Caco-2 (cell line): ENCODE measurements at regions not wholly inside any gene's neighbourhood (a gene's known extent, or its start where the extent isn't known, plus 50 kb on each side); places are given as distances from the start of the nearest gene placed in this dataset.

Source experiments
- BruUV-seq: library from RNA; stranded (reverse); fragments of 400-500 nt; replicated peaks from 2 replicates; lab custom pipeline; 2021; lab: Mats Ljungman, UMichigan
- CTCF ChIA-PET: fragments of 300-600 bp; sonication (Branson Sonifier 250); formaldehyde crosslinking; loops from one replicate; lab custom pipeline; 2022; ENCODE audit warnings: antibody characterized with exemption; lab: Charles Lee
- POLR2A ChIA-PET: fragments of 300-600 bp; sonication (Branson Sonifier 250); formaldehyde crosslinking; loops from one replicate; lab custom pipeline; 2022; ENCODE audit warnings: antibody characterized with exemption; lab: Charles Lee
- DNase-seq, 2 experiments: peaks; one replicate each; pipeline versions ENCODE4 v3.0.0 to v3.0.0-alpha.2; 2020 to 2022
- H3K27me3 ChIP-seq: replicated peaks from 2 replicates; pipeline ENCODE4 v1.6.0; 2011; ENCODE audit warnings: low read length; ENCODE audit not compliant: control insufficient read depth, insufficient read depth
- H3K36me3 ChIP-seq: 2 replicates; pipeline ENCODE4 v1.5.1; 2011; ENCODE audit warnings: low read length; ENCODE audit not compliant: control insufficient read depth, insufficient read depth
- H3K4me1 ChIP-seq: fragments of 250-450 bp; sonication (Bioruptor Pico); 2 replicates; pipeline ENCODE4 v1.5.1; 2020; ENCODE audit warnings: mild to moderate bottlenecking
- H3K4me3 ChIP-seq: 2 replicates; pipeline ENCODE4 v1.5.1; 2011; ENCODE audit warnings: low read depth, mild to moderate bottlenecking, control low read depth, low read length
- H3K9me3 ChIP-seq: fragments of 250-450 bp; sonication (Bioruptor Pico); 2 replicates; pipeline ENCODE4 v1.5.1; 2020; ENCODE audit warnings: mild to moderate bottlenecking, moderate library complexity
- H3K27ac Mint-ChIP-seq: one replicate; pipeline ENCODE4 v1.8.0; 2022; ENCODE audit warnings: mixed read lengths; ENCODE audit not compliant: unreplicated experiment
- H3K27me3 Mint-ChIP-seq: one replicate; pipeline ENCODE4 v1.8.0; 2022; ENCODE audit warnings: mixed read lengths; ENCODE audit not compliant: insufficient read depth, unreplicated experiment
- H3K36me3 Mint-ChIP-seq: one replicate; pipeline ENCODE4 v1.8.0; 2022; ENCODE audit warnings: mild to moderate bottlenecking, mixed read lengths; ENCODE audit not compliant: insufficient read depth, unreplicated experiment
- H3K4me1 Mint-ChIP-seq: one replicate; pipeline ENCODE4 v1.8.0; 2022; ENCODE audit warnings: low read depth, mixed read lengths; ENCODE audit not compliant: unreplicated experiment
- H3K4me3 Mint-ChIP-seq: one replicate; pipeline ENCODE4 v1.8.0; 2022; ENCODE audit warnings: mild to moderate bottlenecking, moderate library complexity, mixed read lengths; ENCODE audit not compliant: unreplicated experiment
- H3K9me3 Mint-ChIP-seq: one replicate; pipeline ENCODE4 v1.8.0; 2022; ENCODE audit warnings: mixed read lengths; ENCODE audit not compliant: unreplicated experiment
- CTCF ChIP-seq, 2 experiments: fragments of 200-600 bp in 1 of 2; IDR thresholded peaks; 1 replicate in 1 of 2; 2 replicates in 1 of 2; pipeline versions ENCODE4 v1.5.1 to v1.8.0; 2011 to 2022; ENCODE audit warnings: antibody characterized with exemption in 1 of 2, control low read depth in 1 of 2, inconsistent platforms in 1 of 2, low read depth in 1 of 2, low read length in 1 of 2, mild to moderate bottlenecking in 1 of 2, moderate library complexity in 1 of 2; ENCODE audit not compliant: insufficient read depth in 1 of 2, severe bottlenecking in 1 of 2, unreplicated experiment in 1 of 2
- intact Hi-C: fragments of 100-400 bp; cut with micrococcal nuclease; formaldehyde crosslinking; loops from one replicate; pipeline ENCODE4 v1.10.0; 2022; ENCODE audit not compliant: unreplicated experiment

GRCh38 chr6:74510878-74511277 lies 695.0 kb downstream of the COL12A1 start:
- H3K9me3 Mint-ChIP-seq = peaks cover 25% of the 10 kb centered on the region
- no TSS peak for BruUV-seq
- no peaks in the 10 kb centered on the region for H3K4me1 Mint-ChIP-seq

DNA sequence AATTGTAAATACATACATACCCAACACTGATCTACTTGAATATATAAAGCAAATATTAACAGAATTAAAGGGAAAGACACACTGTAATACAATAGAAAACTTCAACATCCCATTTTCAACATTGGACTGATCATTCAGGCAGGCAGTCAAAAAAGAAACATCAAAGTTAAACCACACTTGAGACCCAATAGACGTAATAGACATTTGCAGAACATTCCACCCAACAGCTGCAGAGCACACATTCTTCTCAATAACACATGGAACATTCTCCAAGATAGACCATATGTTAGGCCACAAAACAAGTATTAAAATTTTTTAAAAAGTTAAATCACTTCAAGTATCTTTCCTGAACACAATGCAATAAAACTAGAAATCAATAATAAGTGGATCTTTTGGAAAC lies 698.2 kb downstream of the COL12A1 start:
- ChIA-PET CTCF (no interaction called here), POLR2A (no interaction called here)
- no peaks in the 10 kb centered on the region for H3K36me3 Mint-ChIP-seq

More at GRCh38 chr6:74510878-74511277, 695.0 kb downstream of the COL12A1 start:
- H3K4me1 ChIP-seq = no peaks in the 10 kb centered on the region
- no peak for DNase-seq
- no peaks in the 10 kb centered on the region for H3K27me3 ChIP-seq
- no peak overlapping the region for H3K4me3 ChIP-seq
- ChIA-PET POLR2A (no interaction called here), CTCF (no interaction called here)
- Mint-ChIP-seq H3K36me3 (no peaks in the 10 kb centered on the region), H3K27ac (no peak overlapping the region), H3K4me3 (no peak overlapping the region), H3K27me3 (no peaks in the 10 kb centered on the region)
- intact Hi-C loops = no loop called here
- no peak for TF ChIP-seq CTCF (IDR thresholded peaks at IDR 0.05; ENCODE audit: insufficient read depth in 1 of 2, low read depth in 1 of 2, low read length in 1 of 2, severe bottlenecking in 1 of 2, unreplicated experiment in 1 of 2)
- H3K36me3 ChIP-seq = no peaks in the 10 kb centered on the region
- H3K9me3 ChIP-seq = peaks cover 3% of the 10 kb centered on the region; the same call in 1 of the 2 replicates

GRCh38 chr6:74505391-74505790 lies 700.5 kb downstream of the COL12A1 start:
- ChIA-PET POLR2A (no interaction called here), CTCF (no interaction called here)
- intact Hi-C loops = no loop called here
- H3K27me3 ChIP-seq = no peaks in the 10 kb centered on the region
- no peaks in the 10 kb centered on the region for H3K4me1 ChIP-seq
- Mint-ChIP-seq H3K36me3 (no peaks in the 10 kb centered on the region), H3K4me3 (no peak overlapping the region), H3K4me1 (no peaks in the 10 kb centered on the region), H3K27ac (no peak overlapping the region), H3K9me3 (peaks cover 46% of the 10 kb centered on the region), H3K27me3 (no peaks in the 10 kb centered on the region)
- peaks cover 17% of the 10 kb centered on the region for H3K9me3 ChIP-seq
- BruUV-seq = no TSS peak
- TF ChIP-seq CTCF (IDR thresholded peaks at IDR 0.05; ENCODE audit: insufficient read depth in 1 of 2, low read depth in 1 of 2, low read length in 1 of 2, severe bottlenecking in 1 of 2, unreplicated experiment in 1 of 2) = no peak
- DNase-seq = no peak
- H3K36me3 ChIP-seq = no peaks in the 10 kb centered on the region
- no peak overlapping the region for H3K4me3 ChIP-seq

More for the DNA sequence above, 698.2 kb downstream of the COL12A1 start:
- Mint-ChIP-seq H3K9me3 (peaks cover 50% of the 10 kb centered on the region), H3K27ac (no peak overlapping the region), H3K4me3 (no peak overlapping the region), H3K4me1 (no peaks in the 10 kb centered on the region), H3K27me3 (no peaks in the 10 kb centered on the region)
- no peak for TF ChIP-seq CTCF (IDR thresholded peaks at IDR 0.05; ENCODE audit: insufficient read depth in 1 of 2, low read depth in 1 of 2, low read length in 1 of 2, severe bottlenecking in 1 of 2, unreplicated experiment in 1 of 2)
- Histone ChIP-seq H3K36me3 (no peaks in the 10 kb centered on the region), H3K27me3 (no peaks in the 10 kb centered on the region), H3K9me3 (peaks cover 17% of the 10 kb centered on the region), H3K4me3 (no peak overlapping the region), H3K4me1 (no peaks in the 10 kb centered on the region)
- no TSS peak for BruUV-seq
- no peak for DNase-seq
- intact Hi-C loops = no loop called here
